ENCODE measurements at regions not wholly inside any gene's neighbourhood (a gene's known extent, or its start where the extent isn't known, plus 50 kb on each side); places are given as distances from the start of the nearest gene placed in this dataset.

DNA sequence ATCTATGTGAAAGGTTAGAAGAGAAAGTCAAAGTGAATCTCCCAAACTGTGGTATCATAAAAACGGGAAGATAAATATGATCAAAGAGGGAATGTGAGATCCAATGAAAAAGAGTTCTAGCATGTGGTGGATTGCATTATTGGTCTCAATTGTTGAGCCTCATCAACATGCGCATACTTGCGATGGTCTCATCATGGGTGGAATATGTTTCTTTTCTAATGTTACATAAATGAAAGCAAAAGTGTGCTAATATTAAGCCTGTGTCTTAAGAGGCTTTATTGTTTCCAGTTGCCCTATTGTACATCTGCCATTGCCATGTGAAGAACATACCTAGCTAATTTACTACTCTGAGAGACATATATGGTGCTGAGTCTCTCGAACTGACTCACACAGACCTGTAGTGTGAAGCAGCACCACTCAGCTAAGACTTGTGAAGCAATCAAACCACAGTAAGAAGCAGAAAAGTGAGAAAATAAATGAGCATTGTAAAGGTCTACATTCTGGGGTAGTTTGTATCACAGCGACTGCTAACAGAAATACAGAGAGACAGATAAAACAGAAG lies 645.5 kb upstream of the PCDH15 start:
- intact Hi-C loops (cut with micrococcal nuclease; ENCODE audit: unreplicated experiment) (no loop called here), in situ Hi-C loops (cut with MboI) (no loop called here)
- Histone ChIP-seq H3K4me2 (ENCODE audit: control insufficient read depth, insufficient read depth) (no peak overlapping the region), H3K9ac (ENCODE audit: control insufficient read depth, insufficient read depth, low read length) (no peak overlapping the region), H2AFZ (ENCODE audit: control insufficient read depth, low read depth, low read length) (no peak overlapping the region), H3K27me3 (replicated peaks in 1 of 2; ENCODE audit: control insufficient read depth in 2 of 2, insufficient read depth in 2 of 2, low read length in 1 of 2) (no peaks in the 10 kb centered on the region), H3K4me1 (ENCODE audit: control insufficient read depth, insufficient read depth, low read length) (no peaks in the 10 kb centered on the region), H4K20me1 (ENCODE audit: control insufficient read depth, insufficient read depth) (no peaks in the 10 kb centered on the region), H3K36me3 (ENCODE audit: control insufficient read depth in 2 of 2, insufficient read depth in 2 of 2, low read length in 1 of 2) (no peaks in the 10 kb centered on the region), H3K9me3 (replicated peaks; ENCODE audit: control insufficient read depth, insufficient read depth, low read length) (no peaks in the 10 kb centered on the region), H3K79me2 (ENCODE audit: control insufficient read depth, insufficient read depth, low read length) (no peaks in the 10 kb centered on the region), H3K4me3 (no peak overlapping the region), H3K27ac (ENCODE audit: control insufficient read depth, insufficient read depth) (no peak overlapping the region)
- DNase-seq (ENCODE audit: low read depth, low spot score), result no peak
- ATAC-seq, result peak; percentile 88
- CTCF ChIA-PET, result no interaction called here
- no peak for FAIRE-seq
- TF ChIP-seq NRF1 (conservative IDR thresholded peaks at IDR 0.05; ENCODE audit: low read depth, low read length) (no peak), EZH2 (IDR thresholded peaks at IDR 0.05; ENCODE audit: borderline replicate concordance, control insufficient read depth, low read depth, low read length) (no peak), CHD2 (IDR thresholded peaks at IDR 0.05; ENCODE audit: borderline replicate concordance, low read depth, low read length) (no peak), MXI1 (IDR thresholded peaks at IDR 0.05; ENCODE audit: low read depth, low read length) (no peak), DPF2 (IDR thresholded peaks at IDR 0.05) (no peak), ZNF207 (IDR thresholded peaks at IDR 0.05; ENCODE audit: borderline replicate concordance) (no peak), FOXM1 (IDR thresholded peaks at IDR 0.05; ENCODE audit: low read depth, low read length) (no peak), MYC (IDR thresholded peaks at IDR 0.05; ENCODE audit: insufficient read depth, insufficient read length, insufficient replicate concordance, low read length, severe bottlenecking) (no peak), ZNF217 (IDR thresholded peaks at IDR 0.05) (no peak), MEF2B (IDR thresholded peaks at IDR 0.05; ENCODE audit: partially characterized antibody, poor library complexity, severe bottlenecking) (no peak), NR2F1 (conservative IDR thresholded peaks at IDR 0.05) (no peak)
- TF ChIP-seq, protein P1, sequence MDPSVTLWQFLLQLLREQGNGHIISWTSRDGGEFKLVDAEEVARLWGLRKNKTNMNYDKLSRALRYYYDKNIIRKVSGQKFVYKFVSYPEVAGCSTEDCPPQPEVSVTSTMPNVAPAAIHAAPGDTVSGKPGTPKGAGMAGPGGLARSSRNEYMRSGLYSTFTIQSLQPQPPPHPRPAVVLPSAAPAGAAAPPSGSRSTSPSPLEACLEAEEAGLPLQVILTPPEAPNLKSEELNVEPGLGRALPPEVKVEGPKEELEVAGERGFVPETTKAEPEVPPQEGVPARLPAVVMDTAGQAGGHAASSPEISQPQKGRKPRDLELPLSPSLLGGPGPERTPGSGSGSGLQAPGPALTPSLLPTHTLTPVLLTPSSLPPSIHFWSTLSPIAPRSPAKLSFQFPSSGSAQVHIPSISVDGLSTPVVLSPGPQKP (IDR thresholded peaks at IDR 0.05; ENCODE audit: low read depth, low read length), result no peak
- TF ChIP-seq, protein P2, sequence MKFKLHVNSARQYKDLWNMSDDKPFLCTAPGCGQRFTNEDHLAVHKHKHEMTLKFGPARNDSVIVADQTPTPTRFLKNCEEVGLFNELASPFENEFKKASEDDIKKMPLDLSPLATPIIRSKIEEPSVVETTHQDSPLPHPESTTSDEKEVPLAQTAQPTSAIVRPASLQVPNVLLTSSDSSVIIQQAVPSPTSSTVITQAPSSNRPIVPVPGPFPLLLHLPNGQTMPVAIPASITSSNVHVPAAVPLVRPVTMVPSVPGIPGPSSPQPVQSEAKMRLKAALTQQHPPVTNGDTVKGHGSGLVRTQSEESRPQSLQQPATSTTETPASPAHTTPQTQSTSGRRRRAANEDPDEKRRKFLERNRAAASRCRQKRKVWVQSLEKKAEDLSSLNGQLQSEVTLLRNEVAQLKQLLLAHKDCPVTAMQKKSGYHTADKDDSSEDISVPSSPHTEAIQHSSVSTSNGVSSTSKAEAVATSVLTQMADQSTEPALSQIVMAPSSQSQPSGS (IDR thresholded peaks at IDR 0.05; ENCODE audit: low read length), result no peak
- TF ChIP-seq, protein P3, sequence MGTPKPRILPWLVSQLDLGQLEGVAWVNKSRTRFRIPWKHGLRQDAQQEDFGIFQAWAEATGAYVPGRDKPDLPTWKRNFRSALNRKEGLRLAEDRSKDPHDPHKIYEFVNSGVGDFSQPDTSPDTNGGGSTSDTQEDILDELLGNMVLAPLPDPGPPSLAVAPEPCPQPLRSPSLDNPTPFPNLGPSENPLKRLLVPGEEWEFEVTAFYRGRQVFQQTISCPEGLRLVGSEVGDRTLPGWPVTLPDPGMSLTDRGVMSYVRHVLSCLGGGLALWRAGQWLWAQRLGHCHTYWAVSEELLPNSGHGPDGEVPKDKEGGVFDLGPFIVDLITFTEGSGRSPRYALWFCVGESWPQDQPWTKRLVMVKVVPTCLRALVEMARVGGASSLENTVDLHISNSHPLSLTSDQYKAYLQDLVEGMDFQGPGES (IDR thresholded peaks at IDR 0.05), result no peak
- POLR2A ChIA-PET, result no interaction called here
- RAD21 ChIA-PET (ENCODE audit: unreplicated experiment), result no interaction called here
- no TSS peak for BruUV-seq (replicated peaks)
- WGBS (ENCODE audit: insufficient coverage, insufficient replicate concordance, low lambda C conversion rate, missing lambda C conversion rate), result 40% methylated on average over 5 of the region's 5 CpGs
- SMC1A ChIA-PET (ENCODE audit: uncharacterized antibody, unreplicated experiment), result no interaction called here
